Breast epithelium (tissue), 3 donors: ENCODE measurements at regions not wholly inside any gene's neighbourhood (a gene's known extent, or its start where the extent isn't known, plus 50 kb on each side); places are given as distances from the start of the nearest gene placed in this dataset.

Source experiments
- CTCF ChIP-seq, 3 donors: fragments of 450-650 bp; IDR thresholded peaks; one replicate each; pipeline ENCODE4 v1.5.1; 2016 to 2017; ENCODE audit warnings: antibody characterized with exemption in 3 of 3, mild to moderate bottlenecking in 3 of 3, moderate library complexity in 3 of 3
- POLR2A ChIP-seq: fragments of 450-650 bp; IDR thresholded peaks from one replicate; pipeline ENCODE4 v1.6.1; 2016; ENCODE audit warnings: antibody characterized with exemption, mild to moderate bottlenecking, moderate library complexity
- POLR2AphosphoS5 ChIP-seq, 3 donors: sonication (generic); formaldehyde crosslinking; IDR thresholded peaks; one replicate each; pipeline ENCODE4 v1.6.1; 2017; ENCODE audit warnings: antibody characterized with exemption in 3 of 3

GRCh38 chr4:184893801-184894571, 68.2 kb upstream of the ACSL1 start:
- TF ChIP-seq CTCF (IDR thresholded peaks at IDR 0.05): no peak
- TF ChIP-seq POLR2A: no peak
- TF ChIP-seq POLR2AphosphoS5 (IDR thresholded peaks at IDR 0.05): no peak
